AG04450 (cell line): ENCODE measurements at regions not wholly inside any gene's neighbourhood (a gene's known extent, or its start where the extent isn't known, plus 50 kb on each side); places are given as distances from the start of the nearest gene placed in this dataset.

Experiments
- CTCF ChIA-PET: fragments of 300-600, 350-600 bp; formaldehyde crosslinking; extraction: SDS; loops from one replicate; lab custom pipeline; 2022; ENCODE audit warnings: antibody characterized with exemption, inconsistent platforms; lab: Charles Lee
- POLR2A ChIA-PET: fragments of 350-600 bp; formaldehyde crosslinking; extraction: SDS; loops from one replicate; lab custom pipeline; 2021; ENCODE audit warnings: antibody characterized with exemption, inconsistent platforms; lab: Yijun Ruan, JAX
- DNase-seq: peaks from one replicate; pipeline ENCODE4 v3.0.0-alpha.2; 2011; ENCODE audit warnings: low read depth, low spot score
- H3K27ac ChIP-seq: one replicate; pipeline ENCODE4 v1.5.1; 2012; ENCODE audit warnings: low read depth, low read length, control low read depth
- H3K27me3 ChIP-seq: one replicate; pipeline ENCODE4 v1.6.0; 2012; ENCODE audit warnings: low read length; ENCODE audit not compliant: control insufficient read depth, insufficient read depth
- H3K4me3 ChIP-seq: 2 replicates; pipeline ENCODE4 v1.5.1; 2011; ENCODE audit warnings: mild to moderate bottlenecking, low read depth, low read length, control low read depth
- H3K9me3 ChIP-seq: 2 replicates; pipeline ENCODE4 v1.5.1; 2012; ENCODE audit warnings: low read length; ENCODE audit not compliant: control insufficient read depth, insufficient read depth
- CTCF ChIP-seq: IDR thresholded peaks from 2 replicates; pipeline ENCODE4 v1.5.1; 2011; ENCODE audit warnings: low read depth, low read length, control low read depth, inconsistent platforms

- Histone ChIP-seq H3K4me3 (no peak overlapping the region), H3K9me3 (no peaks in the 10 kb centered on the region), H3K27ac (no peak overlapping the region), H3K27me3 (peaks cover 2% of the 10 kb centered on the region)
- DNase-seq: no peak
- POLR2A ChIA-PET: no interaction called here
- TF ChIP-seq CTCF: no peak
- CTCF ChIA-PET: no interaction called here
Measured at GRCh38 chr6:87788141-87788540, 86.1 kb upstream of the AKIRIN2 start.

GRCh38 chr6:87785229-87785862 lies 83.3 kb upstream of the AKIRIN2 start:
- Histone ChIP-seq H3K27me3 (peaks cover 6% of the 10 kb centered on the region), H3K27ac (no peak overlapping the region), H3K4me3 (no peak overlapping the region), H3K9me3 (no peaks in the 10 kb centered on the region)
- no peak for TF ChIP-seq CTCF
- DNase-seq: no peak
- POLR2A ChIA-PET: no interaction called here
- CTCF ChIA-PET: interaction anchor here (0.6 kb wide), 1 partner anchor 34 kb away, joined by 3 read pairs; no protein-coding TSS in a partner anchor

GRCh38 chr6:87784690-87785089 lies 82.7 kb upstream of the AKIRIN2 start:
- no peak for TF ChIP-seq CTCF
- no peak overlapping the region for H3K4me3 ChIP-seq
- H3K27me3 ChIP-seq: peaks cover 6% of the 10 kb centered on the region
- ChIA-PET POLR2A (no interaction called here), CTCF (interaction anchor here (0.6 to 1.5 kb wide), 2 partner anchors 35 to 463 kb away, joined by 3 to 4 read pairs; no protein-coding TSS in a partner anchor)
- no peak overlapping the region for H3K27ac ChIP-seq
- no peaks in the 10 kb centered on the region for H3K9me3 ChIP-seq
- DNase-seq: no peak

- no peaks in the 10 kb centered on the region for H3K9me3 ChIP-seq
- H3K27me3 ChIP-seq: peaks cover 6% of the 10 kb centered on the region
- CTCF ChIA-PET: interaction anchor here (1.5 kb wide), 1 partner anchor 462 kb away, joined by 4 read pairs; no protein-coding TSS in a partner anchor
- no peak for DNase-seq
- POLR2A ChIA-PET: no interaction called here
- no peak overlapping the region for H3K4me3 ChIP-seq
- no peak for TF ChIP-seq CTCF
- no peak overlapping the region for H3K27ac ChIP-seq
Measured at GRCh38 chr6:87784051-87784450, 82.0 kb upstream of the AKIRIN2 start.

GRCh38 chr6:87779542-87779941 lies 77.5 kb upstream of the AKIRIN2 start:
- ChIA-PET CTCF (no interaction called here), POLR2A (no interaction called here)
- DNase-seq: no peak
- Histone ChIP-seq H3K27me3 (peaks cover 5% of the 10 kb centered on the region), H3K9me3 (no peaks in the 10 kb centered on the region), H3K27ac (no peak overlapping the region), H3K4me3 (no peak overlapping the region)
- no peak for TF ChIP-seq CTCF
